K562 (cell line): ENCODE measurements at regions not wholly inside any gene's neighbourhood (a gene's known extent, or its start where the extent isn't known, plus 50 kb on each side); places are given as distances from the start of the nearest gene placed in this dataset.

Source experiments
- CBFB ChIP-seq: sonication (generic); formaldehyde crosslinking; IDR thresholded peaks from 2 replicates; pipeline ENCODE4 v1.4.0; 2020; ENCODE audit warnings: mild to moderate bottlenecking, missing genetic modification reagents
- CEBPG ChIP-seq, 3 experiments: fragments of 200-800 bp in 1 of 3; sonication (Bioruptor generic) in 1 of 3; sonication (generic) in 1 of 3; formaldehyde crosslinking in 1 of 3; IDR thresholded peaks in 2 of 3; conservative IDR thresholded peaks in 1 of 3; 2 replicates each; pipeline versions ENCODE4 v1.6.1 to v1.8.0; 2016 to 2022; ENCODE audit warnings: missing compliant biosample characterization in 2 of 3, missing genetic modification characterization in 2 of 3, mild to moderate bottlenecking in 1 of 3, missing genetic modification reagents in 1 of 3
- CTCF ChIP-seq, 3 experiments: IDR thresholded peaks in 2 of 3; conservative IDR thresholded peaks in 1 of 3; 2 replicates each; pipeline ENCODE4 v1.5.1; 2011 to 2012; ENCODE audit warnings: low read length in 3 of 3, mild to moderate bottlenecking in 3 of 3, control low read depth in 2 of 3, improper control_type of control experiment in 1 of 3, inconsistent platforms in 1 of 3, low read depth in 1 of 3, mixed read lengths in 1 of 3, moderate library complexity in 1 of 3; ENCODE audit not compliant: insufficient read depth in 2 of 3
- JUNB ChIP-seq: fragments of 450-650 bp; formaldehyde crosslinking; conservative IDR thresholded peaks from 2 replicates; pipeline ENCODE4 v1.4.0; 2020; ENCODE audit warnings: mild to moderate bottlenecking
- SNAPC5 ChIP-seq: fragments of 250-450 bp; sonication (Bioruptor Pico); IDR thresholded peaks from 2 replicates; pipeline ENCODE4 v1.8.0; 2021; ENCODE audit warnings: moderate library complexity, mild to moderate bottlenecking, inconsistent platforms
- SP1 ChIP-seq: sonication (generic); formaldehyde crosslinking; IDR thresholded peaks from 2 replicates; pipeline ENCODE4 v1.8.1; 2022; ENCODE audit warnings: mild to moderate bottlenecking, missing genetic modification reagents
- TBP ChIP-seq: optimal IDR thresholded peaks from 2 replicates; pipeline ENCODE3; 2011; ENCODE audit warnings: low read depth, low read length, improper control_type of control experiment
- ZNF583 ChIP-seq: fragments of 250-450 bp; sonication (Bioruptor Pico); IDR thresholded peaks from 2 replicates; pipeline ENCODE4 v1.4.0; 2020
- TF ChIP-seq, protein P1 (sequence below), 3 experiments: fragments of 200-800 bp in 1 of 3; sonication (Bioruptor generic) in 1 of 3; sonication (generic) in 1 of 3; formaldehyde crosslinking in 1 of 3; IDR thresholded peaks; 2 replicates each; pipeline versions ENCODE4 v1.6.1 to v1.8.0; 2016 to 2022; ENCODE audit warnings: mild to moderate bottlenecking in 2 of 3, missing compliant biosample characterization in 2 of 3, missing genetic modification characterization in 2 of 3, missing genetic modification reagents in 1 of 3

GRCh38 chr16:87063543-87063942 is 253.6 kb downstream of the C16orf95 start:
- no peak for TF ChIP-seq SP1 (CRISPR knock-in tag)
- no peak for TF ChIP-seq CEBPG (CRISPR knock-in tag; IDR thresholded peaks at IDR 0.05)
- TF ChIP-seq CEBPG (tag; conservative IDR thresholded peaks at IDR 0.05 in 1 of 2, IDR thresholded peaks at IDR 0.05 in 1 of 2) = no peak
- no peak for TF ChIP-seq ZNF583 (CRISPR knock-in tag)
- no peak for TF ChIP-seq CBFB (CRISPR knock-in tag)
- TF ChIP-seq TBP = no peak
- TF ChIP-seq, protein P1, sequence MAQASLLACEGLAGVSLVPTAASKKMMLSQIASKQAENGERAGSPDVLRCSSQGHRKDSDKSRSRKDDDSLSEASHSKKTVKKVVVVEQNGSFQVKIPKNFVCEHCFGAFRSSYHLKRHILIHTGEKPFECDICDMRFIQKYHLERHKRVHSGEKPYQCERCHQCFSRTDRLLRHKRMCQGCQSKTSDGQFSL (CRISPR knock-in tag; IDR thresholded peaks at IDR 0.05) = no peak
- TF ChIP-seq, protein P1 (tag; IDR thresholded peaks at IDR 0.05) = no peak
- no peak for TF ChIP-seq CTCF (IDR thresholded peaks at IDR 0.05 in 2 of 3, conservative IDR thresholded peaks at IDR 0.05 in 1 of 3; ENCODE audit: insufficient read depth in 2 of 3, low read depth in 1 of 3, low read length in 3 of 3)
- no peak for TF ChIP-seq JUNB (CRISPR knock-in tag)
- TF ChIP-seq SNAPC5 (CRISPR knock-in tag) = no peak
